Bronchial epithelial cell (primary cell): ENCODE measurements at regions not wholly inside any gene's neighbourhood (a gene's known extent, or its start where the extent isn't known, plus 50 kb on each side); places are given as distances from the start of the nearest gene placed in this dataset.

ENCODE experiments used
- DNase-seq: peaks from one replicate; pipeline ENCODE4 v3.0.0-alpha.2; 2010; ENCODE audit warnings: low read depth
- FAIRE-seq: peaks from 2 replicates; lab custom pipeline; 2011; peaks lifted over from hg19 to GRCh38; lab: Jason Lieb, UNC
- H3K27me3 ChIP-seq: 2 replicates; pipeline ENCODE4 v1.5.1; 2011; ENCODE audit warnings: low read length; ENCODE audit not compliant: control insufficient read depth, insufficient read depth
- H3K36me3 ChIP-seq: 2 replicates; pipeline ENCODE4 v1.5.1; 2011; ENCODE audit warnings: low read length; ENCODE audit not compliant: control insufficient read depth, insufficient read depth
- H3K4me3 ChIP-seq: 2 replicates; pipeline ENCODE4 v1.5.1; 2011; ENCODE audit warnings: mild to moderate bottlenecking, low read depth, low read length, control low read depth
- CTCF ChIP-seq: IDR thresholded peaks from 2 replicates; pipeline ENCODE4 v1.5.1; 2011; ENCODE audit warnings: mild to moderate bottlenecking, moderate library complexity, low read length, control low read depth, inconsistent platforms; ENCODE audit not compliant: insufficient read depth, severe bottlenecking

DNA sequence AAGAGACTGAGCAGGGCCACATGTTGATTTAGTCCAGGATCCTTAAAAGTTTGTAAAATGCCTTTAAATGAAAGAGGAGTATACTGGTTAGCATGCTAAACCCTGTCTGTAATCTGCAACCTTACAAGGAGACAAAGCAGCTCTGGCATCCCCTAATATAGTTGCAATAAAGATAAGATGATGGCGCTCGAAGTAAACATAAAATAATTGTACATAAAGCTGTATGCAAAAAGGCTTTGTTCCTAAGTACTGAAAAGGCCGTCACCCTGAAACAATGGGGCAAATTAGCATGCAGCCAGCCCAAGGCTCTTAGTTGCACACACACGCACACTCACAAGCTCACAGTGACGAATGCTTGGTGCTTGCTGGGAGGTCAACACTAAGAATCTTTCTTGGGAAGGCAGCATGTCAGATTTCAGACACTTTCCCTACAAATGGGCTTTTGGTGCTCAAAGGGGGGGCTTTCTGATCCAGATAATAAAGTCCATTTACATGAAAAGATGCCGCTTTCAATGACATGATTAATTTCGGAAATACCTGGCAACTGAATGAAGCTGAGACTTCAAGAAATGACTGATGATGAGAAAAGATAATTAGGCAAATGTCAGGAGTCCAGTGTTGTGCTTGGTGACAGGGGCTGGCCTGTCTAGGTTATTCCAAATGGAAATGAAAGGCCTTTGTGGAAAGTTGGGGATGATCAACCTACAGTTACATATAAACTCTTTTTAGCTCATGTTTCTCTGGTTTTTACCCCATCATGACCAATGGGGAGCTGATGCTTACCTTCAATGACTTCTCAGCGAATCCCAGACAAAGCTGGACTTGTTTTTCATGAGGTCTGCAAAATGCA, 370.3 kb downstream of the MEIS1 start:
- FAIRE-seq (peak; percentile 50), DNase-seq (no peak)
- no peak for TF ChIP-seq CTCF
- Histone ChIP-seq H3K27me3 (no peaks in the 10 kb centered on the region), H3K4me3 (no peak overlapping the region), H3K36me3 (no peaks in the 10 kb centered on the region)

GRCh38 chr2:66805968-66806367, 371.0 kb downstream of the MEIS1 start:
- TF ChIP-seq CTCF, result no peak
- no peaks in the 10 kb centered on the region for H3K27me3 ChIP-seq
- DNase-seq (no peak), FAIRE-seq (no peak)
- no peak overlapping the region for H3K4me3 ChIP-seq
- H3K36me3 ChIP-seq, result no peaks in the 10 kb centered on the region

GRCh38 chr2:66813525-66813924, 378.6 kb downstream of the MEIS1 start:
- no peak overlapping the region for H3K4me3 ChIP-seq
- no peaks in the 10 kb centered on the region for H3K36me3 ChIP-seq
- FAIRE-seq (no peak), DNase-seq (no peak)
- no peaks in the 10 kb centered on the region for H3K27me3 ChIP-seq
- TF ChIP-seq CTCF, result no peak

DNA sequence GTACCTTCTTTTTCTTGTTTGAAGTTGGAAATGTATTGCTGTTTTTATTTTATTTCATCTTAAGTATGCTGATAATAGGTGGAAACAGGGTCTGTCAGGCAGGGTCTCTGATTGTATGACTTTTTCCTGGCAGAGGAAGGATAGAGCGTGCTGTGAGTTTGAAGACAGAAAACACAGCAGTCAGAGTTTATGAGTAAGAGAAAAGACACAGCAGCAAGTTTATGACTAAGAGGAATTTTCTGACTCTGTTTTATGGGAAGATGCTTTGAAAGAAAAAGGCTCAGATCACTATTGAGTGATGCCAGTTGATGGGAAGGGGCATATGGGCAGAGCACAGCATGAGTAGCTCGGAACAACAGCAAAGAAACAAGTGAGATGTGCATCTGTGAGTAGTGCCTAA, 379.1 kb downstream of the MEIS1 start:
- Histone ChIP-seq H3K27me3 (no peaks in the 10 kb centered on the region), H3K4me3 (no peak overlapping the region), H3K36me3 (no peaks in the 10 kb centered on the region)
- no peak for DNase-seq
- TF ChIP-seq CTCF, result no peak
- no peak for FAIRE-seq

- FAIRE-seq (no peak), DNase-seq (no peak)
- H3K36me3 ChIP-seq, result no peaks in the 10 kb centered on the region
- H3K4me3 ChIP-seq, result no peak overlapping the region
- TF ChIP-seq CTCF, result no peak
- H3K27me3 ChIP-seq, result no peaks in the 10 kb centered on the region
Observed at GRCh38 chr2:66814916-66815315, 380.0 kb downstream of the MEIS1 start.
